ENCODE measurements at regions not wholly inside any gene's neighbourhood (a gene's known extent, or its start where the extent isn't known, plus 50 kb on each side); places are given as distances from the start of the nearest gene placed in this dataset.

DNA sequence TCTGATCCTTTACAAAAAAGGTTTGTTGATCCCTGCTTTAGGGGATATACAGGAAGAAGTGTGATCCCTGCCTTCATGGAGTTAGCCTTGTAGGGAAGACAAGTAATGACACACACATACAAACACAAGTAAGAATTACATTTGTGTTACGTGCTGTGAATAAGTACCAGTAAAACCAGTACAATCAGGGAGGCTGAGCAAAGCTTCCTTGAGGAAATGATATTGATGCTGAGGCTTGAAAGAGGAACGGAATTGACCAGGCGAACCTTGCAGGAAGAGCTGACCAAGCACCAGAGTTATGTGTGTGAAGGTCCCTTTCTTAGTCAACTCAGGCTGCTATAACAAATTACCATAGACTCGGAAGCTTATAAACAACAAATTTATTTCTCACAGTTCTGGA, 83.6 kb upstream of the CACUL1 start:
- no peak for DNase-seq

DNA sequence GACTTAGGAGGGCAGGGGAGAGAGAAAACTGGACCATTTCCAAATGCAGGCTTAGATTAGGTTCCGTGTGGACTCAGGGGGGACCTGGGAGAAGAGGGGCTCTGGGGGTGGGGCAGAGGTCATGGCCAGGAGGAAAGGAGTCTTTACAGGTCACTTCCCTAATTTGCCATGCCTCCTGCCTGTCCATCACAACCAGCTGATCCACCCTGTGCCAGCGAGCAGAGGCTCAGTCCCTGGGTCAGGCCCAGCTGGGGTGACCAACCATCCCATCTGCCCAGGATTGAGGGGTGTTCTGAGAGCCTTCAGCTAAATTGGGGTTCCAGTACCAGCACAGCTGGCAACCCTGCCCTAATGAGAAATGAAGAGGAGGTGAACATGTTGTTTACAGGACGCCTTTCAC, 84.6 kb upstream of the CACUL1 start:
- DNase-seq = no peak

DNA sequence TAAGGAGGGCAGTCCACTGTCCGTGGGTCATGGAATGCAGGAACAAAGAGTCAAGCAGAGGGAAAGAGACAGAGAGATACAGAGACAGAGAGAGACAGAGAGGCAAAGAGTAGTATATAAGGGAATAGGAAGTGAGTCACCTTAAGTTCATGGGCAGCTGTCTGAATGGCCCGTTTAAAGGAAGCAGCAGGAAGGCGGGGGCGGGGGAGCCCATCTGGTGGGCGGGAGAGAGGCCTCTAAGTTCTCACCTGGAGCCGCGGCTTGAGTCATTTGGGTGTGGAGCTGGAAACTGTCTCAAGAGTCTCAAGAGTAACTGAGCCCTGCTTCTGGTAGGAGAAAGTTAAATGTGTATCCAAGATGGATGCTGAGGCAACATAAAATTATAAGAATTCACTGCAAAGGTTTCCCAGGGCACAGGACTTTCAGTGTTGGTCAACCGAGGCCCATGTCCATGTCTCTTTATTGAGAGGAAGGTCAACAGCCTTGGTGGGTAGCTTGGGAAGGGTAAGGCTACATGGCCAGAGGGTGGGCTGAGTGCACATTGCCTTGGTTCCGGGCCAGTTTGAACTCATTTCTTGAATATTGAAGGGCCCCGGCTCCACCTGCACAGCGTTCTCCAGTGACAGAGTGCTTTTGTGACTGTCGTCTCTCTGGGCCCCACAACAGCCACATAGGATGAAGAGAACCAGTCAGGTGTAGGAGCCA, 85.5 kb upstream of the CACUL1 start:
- DNase-seq = peak; percentile 28 to 52

DNA sequence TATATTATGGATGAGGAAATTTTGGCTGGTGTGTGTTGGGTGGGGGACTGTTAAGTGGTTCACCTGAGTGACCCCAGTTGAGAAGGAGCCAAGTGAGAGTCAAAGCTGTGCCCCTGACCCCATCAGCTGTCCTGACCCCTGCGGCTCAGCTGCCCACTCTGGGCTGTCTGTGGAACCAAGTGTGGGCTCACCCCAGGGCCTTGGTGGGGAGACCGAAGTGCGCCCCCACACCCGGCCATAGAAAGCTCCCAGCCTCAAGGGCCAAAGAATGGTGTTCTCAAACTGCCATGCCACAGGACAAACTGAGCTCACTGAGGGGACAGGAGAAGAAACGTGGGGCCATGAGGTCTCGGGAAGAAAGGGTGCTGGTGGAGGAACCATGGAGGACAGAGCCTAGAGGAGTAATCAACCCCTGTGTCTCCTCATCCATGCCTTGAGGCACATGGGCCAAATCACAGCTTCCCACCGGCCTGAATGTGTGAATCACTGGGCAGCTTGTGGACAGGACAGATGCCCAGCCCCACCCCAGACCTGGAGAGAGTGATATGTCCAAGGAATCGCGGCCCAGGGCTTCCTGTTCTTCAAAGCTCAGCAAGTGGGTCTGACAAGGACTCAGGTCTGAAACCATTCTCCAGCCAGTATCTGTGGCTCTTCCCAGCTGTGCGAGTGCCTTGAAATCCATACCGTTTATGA, 86.2 kb upstream of the CACUL1 start:
- DNase-seq = no peak

DNA sequence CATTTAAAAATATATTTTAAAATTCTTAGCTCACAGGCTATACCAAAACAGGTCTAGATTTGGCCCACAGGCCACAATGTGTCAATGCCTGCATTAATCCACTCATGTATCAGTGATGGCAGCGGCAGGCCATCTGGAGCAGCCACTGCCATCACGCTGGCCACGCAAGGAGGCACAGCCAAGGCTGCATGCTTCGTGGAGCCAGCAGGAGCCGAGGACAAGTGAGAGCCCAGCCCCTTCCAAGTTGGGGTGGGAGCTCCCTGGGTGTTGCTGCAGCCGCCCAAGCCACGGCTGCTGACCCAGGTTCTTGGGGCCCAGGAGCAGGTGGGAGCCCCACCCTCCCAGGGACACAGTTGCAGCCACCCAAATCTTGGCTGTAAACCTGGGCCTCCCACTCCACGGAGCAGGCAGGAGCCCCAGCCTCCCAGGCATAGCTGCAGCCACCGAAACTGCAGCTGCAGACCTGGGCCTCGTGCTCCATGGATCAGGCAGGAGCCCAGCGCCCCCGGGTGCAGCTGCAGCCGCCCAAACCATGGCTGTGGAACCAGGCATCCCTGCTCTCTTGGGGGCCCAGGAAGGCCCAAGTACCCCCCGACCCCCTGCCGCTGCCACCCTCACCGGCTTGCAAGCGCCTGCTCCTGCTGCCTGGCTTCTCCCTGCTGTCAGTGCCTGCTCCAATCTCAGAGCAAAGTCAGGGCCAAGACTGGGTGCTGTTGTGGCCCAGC, 87.3 kb upstream of the CACUL1 start:
- no peak for DNase-seq

DNA sequence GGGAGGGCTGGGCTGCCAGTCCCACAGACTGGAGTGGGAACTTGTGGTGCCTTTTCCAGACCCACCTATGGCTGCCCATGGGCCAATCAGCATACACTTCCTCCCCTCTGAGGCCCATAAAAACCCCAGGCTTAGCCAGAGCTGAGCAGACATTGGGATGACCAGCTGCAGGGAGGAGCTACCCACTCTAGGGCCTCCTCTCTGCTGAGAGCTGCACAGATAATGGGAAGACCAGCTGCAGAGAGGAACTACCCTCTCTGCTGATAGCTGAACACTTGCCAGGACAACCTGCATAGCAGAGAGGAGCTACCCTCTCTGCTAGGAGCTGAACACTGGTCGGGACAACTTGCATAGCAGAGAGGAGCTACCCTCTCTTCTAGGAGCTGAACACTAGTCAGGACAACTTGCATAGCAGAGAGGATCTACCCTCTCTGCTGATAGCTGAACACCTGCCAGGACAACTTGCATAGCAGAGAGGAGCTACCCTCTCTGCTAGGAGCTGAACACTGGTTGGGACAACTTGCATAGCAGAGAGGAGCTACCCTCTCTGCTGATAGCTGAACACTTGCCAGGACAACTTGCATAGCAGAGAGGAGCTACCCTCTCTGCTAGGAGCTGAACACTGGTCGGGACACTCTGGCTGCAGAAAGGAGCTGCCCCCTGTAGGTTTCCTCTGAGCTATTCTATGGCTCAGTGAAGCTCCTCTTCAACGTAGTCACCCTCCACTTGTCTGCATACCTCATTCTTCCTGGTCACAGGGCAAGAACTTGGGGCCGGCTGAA, 88.3 kb upstream of the CACUL1 start:
- DNase-seq = no peak

DNA sequence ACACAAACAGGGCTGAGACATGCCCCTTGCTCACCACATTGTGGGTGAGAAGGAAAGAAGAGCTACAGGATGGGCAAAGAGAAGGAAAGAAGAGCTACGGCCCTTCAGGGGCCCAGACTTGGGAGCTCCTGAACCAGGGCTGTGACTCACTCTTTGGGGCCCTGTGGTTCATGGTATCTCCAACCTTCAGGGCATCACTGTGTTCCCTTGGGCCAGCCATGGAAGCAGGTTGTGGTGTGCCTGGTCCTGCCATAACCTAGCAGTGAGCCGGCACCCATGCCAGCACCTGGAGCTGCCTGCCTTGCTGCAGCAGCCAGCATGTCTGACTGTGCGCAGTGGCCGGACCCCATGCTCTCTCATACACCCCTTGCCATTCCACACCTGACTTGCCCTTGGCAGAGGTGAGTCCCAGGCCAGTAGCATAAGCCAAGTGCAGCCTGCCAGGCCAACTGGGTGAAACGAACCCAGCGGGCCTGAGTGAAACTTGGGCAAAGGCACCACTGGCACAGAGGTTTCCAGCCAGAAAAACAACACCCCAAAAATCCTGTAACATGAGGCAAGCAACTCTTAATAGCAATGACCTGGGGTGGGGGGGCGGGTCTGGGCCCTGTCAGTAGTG, 89.0 kb upstream of the CACUL1 start:
- no peak for DNase-seq

DNA sequence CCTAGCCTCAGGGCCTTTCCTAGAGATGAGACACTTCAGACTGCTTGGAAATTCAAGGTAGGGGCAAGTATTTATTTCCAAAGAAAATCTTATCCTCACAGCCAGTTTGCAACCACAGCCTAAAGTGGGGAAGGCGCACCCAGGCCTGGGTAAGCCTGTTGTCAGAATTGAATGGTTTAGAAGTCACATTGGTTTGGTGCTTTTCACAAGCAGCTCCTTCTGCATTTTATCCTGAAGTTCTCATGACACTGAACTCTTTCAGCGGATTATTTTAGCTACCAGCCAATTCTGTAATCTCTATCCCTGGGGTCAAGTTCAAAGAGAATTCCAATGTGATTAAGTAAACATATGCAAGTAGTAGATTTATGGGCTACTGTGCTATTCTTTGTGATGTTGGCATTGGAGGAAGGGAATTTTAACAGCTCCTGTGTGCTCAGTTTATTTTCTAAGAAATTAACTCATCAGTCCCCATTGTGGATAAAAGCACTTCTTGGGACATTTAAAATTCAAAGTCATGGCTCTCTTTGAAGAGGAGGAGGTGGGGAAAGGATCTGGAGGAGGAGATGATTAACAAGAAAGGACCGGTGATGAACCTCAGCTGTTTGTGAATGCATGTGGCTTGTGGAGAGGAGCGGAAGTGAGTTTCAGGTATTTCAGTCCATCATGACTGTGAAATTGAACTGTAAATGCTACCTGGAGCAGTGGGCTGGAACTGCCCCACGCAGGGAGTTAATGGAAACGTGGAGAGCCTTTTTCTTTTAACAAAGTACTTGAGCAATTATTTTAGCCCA, 90.2 kb upstream of the CACUL1 start:
- DNase-seq = no peak

DNA sequence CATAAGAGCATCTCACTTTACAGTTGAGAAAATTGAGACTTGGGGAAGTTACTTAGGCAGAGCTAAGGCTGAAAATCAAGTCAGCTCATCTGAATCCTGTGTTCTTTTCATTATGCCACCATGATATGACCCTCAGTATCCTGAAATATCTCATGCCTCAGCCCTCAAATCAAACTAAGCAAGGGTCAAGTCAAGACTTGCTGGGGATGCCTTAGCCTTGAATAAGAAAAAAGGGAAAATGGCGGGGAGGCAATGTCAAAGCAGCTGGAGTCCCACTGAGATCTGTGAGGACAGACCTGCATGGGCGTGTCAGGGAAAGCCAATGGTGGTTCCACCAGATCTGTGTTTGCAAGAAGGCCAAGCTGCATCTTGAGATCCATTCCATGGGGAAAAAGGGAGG, 91.0 kb upstream of the CACUL1 start:
- DNase-seq = no peak

DNA sequence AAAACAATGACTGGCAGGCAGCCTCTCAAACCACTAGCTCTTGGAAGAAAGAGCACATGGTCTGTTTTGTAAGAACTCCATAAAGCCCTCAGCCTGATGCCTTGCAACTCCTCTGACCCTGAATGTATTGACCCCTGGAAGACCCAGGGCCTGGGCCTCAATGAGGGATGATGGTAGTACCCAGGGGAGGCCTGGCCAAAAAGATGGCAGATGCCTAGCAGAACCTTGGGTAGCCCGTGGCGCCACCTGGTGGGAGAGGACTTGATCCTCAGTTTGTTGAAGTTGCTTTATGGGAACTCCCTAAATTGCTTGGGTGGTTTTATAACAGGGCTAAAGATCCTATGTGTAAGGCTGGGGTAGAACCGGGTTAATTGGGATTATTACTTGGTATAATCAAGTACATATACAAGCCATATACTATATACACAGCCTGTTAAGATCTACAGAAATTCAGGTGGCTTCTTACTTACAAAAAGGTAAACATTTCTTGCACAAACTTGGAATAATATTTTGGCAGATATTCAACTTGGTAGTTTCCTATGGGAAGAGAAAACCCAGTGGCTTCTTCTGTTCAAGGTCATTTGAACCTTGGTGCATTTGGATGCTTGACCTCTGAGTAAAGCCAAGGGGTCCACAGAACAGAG, 95.8 kb upstream of the CACUL1 start:
- peak; percentile 76 to 79 for DNase-seq

DNA sequence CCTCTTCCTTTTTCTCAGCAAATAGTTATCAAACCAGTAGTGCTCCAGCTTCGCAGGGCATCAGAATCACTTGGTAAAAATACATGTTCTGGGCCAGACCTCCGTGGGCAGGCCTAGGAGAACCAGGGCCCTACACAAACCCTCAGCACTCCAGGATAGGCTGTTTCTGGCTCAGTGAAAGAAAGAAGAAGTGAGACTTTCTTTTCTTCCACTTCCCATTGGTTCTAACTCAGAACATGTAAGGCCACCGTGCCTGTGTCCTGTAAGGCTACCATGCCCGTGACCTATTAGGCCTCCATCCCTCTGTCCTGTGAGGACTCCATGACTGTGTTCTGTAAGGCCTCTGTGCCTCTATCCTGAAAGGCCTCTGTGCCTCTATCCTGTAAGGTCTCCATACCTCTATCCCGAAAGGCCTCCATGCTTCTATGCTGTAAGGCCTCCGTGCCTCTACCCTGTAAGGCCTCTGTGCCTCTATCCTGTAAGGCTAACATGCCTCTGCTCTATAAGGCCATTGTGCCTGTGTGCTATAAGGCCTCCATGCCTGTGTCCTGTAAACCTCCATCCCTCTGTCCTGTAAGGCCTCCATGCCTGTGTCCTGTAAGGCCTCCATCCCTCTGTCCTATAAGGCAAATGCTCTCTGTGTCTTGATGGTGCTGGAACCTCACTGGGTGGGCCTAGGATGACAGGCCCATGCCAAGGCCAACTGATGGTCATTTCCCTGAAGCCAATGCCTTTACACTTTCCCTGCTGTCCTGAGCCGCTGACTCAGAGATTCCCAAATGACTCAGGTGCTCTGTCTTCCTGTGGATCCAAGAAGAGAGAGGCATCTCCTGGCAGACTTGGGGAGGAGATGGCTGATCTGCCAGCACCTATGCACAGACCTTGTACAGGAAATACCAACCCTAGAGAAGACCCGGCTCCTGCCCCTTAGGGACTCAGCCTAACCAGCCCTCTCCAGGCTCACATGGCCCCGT, 96.6 kb upstream of the CACUL1 start:
- no peak for DNase-seq

DNA sequence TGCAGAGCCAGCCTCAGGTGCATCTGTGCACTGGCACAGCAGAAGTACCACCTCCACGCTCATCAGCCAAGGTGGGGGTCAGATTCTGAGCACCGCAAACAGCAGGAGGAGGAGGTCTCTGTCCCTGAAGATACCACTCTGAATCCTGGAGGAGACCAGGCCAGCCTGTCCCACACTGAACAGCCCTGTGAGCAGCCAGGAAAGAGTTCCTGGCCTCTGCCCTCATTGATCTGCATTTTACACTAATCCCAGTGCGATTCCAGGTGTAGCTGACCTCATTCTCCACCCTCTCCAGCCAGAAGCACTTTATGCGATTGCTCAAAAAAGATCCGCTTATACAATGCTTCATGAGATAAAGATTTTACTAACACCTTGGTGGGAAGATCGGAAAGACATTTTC, 99.1 kb upstream of the CACUL1 start:
- no peak for DNase-seq

DNA sequence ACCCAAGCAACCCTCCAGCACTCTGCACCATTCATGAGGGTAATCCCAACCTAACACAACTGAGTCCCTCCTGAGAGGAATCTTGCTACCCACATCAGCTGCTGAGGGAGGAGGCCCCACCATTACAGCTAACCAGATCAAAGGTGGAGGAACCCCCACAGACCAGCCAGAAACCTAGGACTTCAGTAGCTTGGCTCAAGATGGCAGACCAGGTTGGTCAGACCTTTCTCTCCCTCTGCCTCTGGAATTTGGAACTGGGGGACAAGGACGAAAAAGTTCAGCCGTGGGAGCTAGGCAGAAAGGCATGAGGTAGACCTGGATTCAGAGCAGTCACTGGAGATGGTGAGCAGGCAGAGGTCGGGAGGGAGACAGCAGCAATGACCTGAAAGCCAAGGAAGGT, 101.3 kb upstream of the CACUL1 start:
- DNase-seq = no peak

DNA sequence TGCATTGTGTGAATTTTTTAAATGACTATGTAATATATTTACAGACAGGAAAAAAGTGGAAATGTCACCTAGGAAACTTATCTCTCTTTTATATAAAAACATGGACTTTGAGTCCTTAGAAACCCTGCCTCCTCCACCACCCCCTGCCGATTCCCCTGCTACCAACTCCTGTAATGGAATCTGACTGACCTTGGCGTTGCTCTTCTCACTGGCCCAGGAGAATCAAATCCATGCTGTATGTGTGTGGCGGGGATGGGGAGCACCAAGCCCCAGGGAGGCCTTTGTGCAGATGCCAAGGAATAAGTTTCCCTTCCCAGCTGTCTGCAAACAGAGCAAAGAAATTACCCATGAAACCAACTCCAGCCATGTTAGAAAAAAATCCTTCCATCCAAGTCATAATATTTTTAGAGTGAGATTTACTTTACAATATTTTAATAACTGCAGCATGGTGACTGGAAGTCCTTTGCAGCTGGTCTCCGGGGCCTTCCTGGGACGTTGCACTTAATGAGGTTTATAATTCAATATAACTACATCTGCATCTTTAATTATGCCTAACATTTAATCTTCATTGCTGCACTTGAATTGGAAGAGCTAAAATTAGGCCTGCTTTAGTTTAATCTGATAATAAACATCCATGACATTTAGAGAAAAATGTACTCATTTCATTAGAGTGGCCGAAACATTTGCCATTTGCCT, 111.4 kb upstream of the CACUL1 start:
- DNase-seq = no peak

DNA sequence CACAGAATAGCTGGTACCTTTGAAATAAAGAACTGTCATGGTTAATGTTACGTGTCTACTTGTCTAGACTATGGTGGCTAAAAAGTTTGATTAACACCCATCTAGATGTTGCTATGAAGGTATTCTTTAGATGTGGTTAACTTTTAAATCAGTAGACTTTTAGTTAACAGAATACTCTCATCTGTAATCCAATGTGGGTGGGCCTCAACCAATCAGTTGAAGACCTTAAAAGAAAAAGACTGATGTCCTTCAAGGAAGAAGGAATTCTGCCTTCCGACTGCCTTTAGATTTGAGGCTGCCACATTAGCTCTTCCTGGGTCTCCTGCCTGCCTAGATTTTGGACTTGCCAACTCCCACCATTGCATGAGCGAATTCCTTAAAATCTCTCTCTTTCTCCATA, 113.0 kb upstream of the CACUL1 start:
- no peak for DNase-seq

DNA sequence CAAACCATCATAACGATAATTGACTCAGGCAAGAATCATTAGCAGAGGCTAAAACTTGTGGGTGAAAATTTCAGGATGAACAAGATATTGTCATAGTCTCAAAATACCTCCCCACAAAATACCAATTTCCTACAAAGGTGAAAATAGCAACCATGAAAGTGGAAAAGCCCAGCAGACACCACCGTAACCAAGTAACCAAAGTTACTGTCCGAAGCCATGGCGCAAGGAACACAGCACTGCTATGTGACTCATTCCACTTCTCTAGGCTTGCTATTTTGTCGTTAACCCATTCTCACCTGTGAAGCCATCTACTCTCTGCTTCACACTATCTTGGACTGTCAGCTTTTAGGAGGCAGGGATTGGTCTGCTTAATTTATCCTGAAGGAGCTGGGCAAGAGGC, 113.8 kb upstream of the CACUL1 start:
- no peak for DNase-seq

DNA sequence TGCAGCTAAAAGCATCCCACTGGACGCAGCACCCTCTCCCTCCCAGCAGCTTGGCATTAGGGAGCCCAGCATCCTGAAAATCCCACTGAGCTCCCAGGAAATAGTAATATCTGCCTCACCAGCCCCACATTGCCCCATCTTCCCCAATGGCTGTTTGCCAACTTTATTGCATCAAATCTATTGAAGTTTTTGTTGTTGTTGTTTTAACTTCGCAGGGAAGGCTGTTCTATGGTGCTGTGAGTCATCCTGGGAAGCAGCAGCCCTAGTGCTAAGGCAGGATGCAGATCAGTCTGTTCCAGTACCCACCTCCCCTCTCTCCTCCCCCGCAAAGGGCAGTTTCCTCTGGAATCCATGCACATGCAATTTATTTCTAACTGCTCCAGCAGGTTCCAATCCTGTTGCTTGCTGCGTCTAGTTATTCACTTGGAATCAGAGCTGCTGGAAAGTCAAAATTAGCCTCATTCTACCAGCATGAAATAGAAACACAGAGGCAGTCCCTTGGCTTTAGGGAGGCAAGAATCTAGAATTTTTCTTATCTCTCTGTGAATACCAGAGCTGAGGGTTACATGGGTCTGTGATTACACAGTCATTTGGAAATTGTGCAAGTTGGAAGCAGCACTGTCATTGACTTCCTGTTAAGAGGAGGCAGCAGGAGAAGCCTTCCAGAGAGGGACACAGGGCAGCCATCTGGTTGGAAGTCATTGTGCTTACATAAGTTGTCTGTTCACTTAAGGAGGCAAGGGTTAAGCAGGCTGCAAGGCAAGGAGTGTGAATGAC, 115.9 kb upstream of the CACUL1 start:
- no peak for DNase-seq

DNA sequence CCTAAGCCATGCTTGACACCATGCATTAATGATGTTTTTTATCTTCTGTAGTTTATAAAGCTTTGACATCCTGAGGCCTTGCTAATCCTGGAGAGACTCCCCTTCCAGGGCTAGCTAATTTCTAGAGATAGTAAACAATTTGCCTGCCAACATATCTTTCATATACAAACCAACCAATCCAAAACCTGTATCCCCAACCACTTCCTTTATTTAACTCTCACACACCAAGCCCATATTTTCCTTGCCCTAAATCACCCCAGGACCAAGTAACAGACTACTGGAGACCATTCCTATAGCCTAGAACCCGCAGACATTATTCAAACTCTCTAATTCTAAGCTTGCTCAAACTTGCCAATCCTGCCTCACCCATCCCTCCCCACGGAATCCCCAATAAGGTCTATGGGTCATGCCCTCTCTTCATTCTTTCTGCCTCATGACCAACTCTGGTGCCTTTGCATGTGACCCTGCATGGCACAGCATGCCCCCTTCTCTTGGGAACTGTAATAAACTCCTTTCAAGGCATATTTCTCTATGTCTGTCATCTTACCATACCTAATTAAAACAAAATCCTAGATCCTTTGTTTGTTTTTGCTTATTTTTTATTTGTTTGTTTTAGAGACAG, 116.6 kb upstream of the CACUL1 start:
- no peak for DNase-seq

All from stimulated activated CD4-positive, alpha-beta T cell treated with anti-CD3 and anti-CD28 coated beads, Interleukin-2, amount 100 ng/mL, for 48 hours (primary cell).